ENCODE measurements at regions not wholly inside any gene's neighbourhood (a gene's known extent, or its start where the extent isn't known, plus 50 kb on each side); places are given as distances from the start of the nearest gene placed in this dataset.

DNA sequence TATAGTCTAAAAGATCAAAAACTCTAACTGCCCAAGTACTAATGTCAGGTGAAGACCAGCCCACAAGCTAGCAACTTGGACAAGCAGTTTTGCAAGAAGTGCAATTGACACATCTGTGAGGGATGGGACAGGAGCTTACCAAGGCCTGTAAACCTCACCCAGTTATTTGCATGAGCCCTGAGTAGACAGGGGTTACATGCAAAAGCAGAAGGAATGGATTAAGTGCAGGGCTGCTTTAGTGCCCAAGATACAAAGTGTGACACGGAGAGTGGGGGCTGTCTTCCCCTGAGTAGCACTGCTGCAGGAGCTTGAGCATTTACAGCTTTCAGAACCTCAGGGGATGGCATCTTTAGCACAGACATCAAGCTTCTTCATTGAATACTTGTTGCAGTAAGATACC, 286.7 kb downstream of the ELAVL2 start:
- Histone ChIP-seq H3K27ac (ENCODE audit: low read length) (no peak overlapping the region), H3K27me3 (ENCODE audit: control insufficient read depth, insufficient read depth) (no peaks in the 10 kb centered on the region), H3K4me1 (ENCODE audit: control insufficient read depth, insufficient read depth, low read length) (peaks cover 1% of the 10 kb centered on the region), H3K4me3 (ENCODE audit: low read length) (no peak overlapping the region), H3K9me3 (ENCODE audit: control insufficient read depth, low read length) (no peaks in the 10 kb centered on the region)
- ATAC-seq: no peak
- no peak for DNase-seq
- intact Hi-C loops (cut with DNase I): no loop called here
- WGBS: 78% methylated on average over 1 of the region's 1 CpG

DNA sequence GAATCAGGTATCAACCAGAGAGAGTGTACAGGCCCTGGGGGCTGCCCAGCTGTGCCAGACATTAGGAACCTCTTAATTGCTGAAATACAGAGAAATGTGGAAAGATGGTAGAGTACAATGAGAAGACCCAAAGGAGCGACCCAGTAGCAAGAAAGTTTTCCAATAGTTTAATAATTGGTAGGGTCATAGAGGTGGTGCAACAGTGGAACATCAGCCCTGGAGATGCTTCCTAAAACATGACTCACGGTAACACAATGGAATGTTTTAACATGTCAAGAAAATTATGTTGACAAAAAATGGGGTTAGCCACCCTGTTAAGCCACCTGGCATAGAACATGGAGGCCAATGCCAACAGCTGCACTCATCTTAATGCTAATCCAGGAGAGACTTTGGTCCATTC, 284.1 kb downstream of the ELAVL2 start:
- no peak overlapping the region for H3K27ac ChIP-seq (ENCODE audit: low read length)
- no peaks in the 10 kb centered on the region for H3K27me3 ChIP-seq (ENCODE audit: control insufficient read depth, insufficient read depth)
- peaks cover 1% of the 10 kb centered on the region for H3K4me1 ChIP-seq (ENCODE audit: control insufficient read depth, insufficient read depth, low read length)
- intact Hi-C loops (cut with DNase I): no loop called here
- ATAC-seq (no peak), DNase-seq (peak in 1 of 3 donors; percentile 39)
- 87% methylated on average over 2 of the region's 2 CpGs for WGBS
- no peak overlapping the region for H3K4me3 ChIP-seq (ENCODE audit: low read length)
- H3K9me3 ChIP-seq (ENCODE audit: control insufficient read depth, low read length): no peaks in the 10 kb centered on the region

DNA sequence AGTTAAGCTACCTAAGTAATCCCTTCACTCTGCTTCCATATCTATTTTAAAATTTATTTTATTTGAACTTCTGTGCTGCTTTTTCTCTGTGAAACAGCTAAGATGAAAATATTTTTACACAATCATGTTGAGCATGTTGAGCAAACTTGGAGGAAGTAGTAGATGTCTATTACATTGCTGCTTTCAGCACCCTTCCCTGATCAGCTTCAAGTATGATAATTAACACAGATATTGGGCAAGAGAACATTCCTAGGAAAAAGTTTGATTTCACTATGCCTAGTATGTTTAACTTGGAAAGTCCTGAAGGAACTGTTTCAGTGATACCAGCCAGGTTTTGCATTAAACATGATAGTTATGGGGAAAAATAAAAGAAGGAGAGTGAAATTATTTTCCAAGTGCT, 283.6 kb downstream of the ELAVL2 start:
- no peaks in the 10 kb centered on the region for H3K9me3 ChIP-seq (ENCODE audit: control insufficient read depth, low read length)
- intact Hi-C loops (cut with DNase I): no loop called here
- H3K27ac ChIP-seq (ENCODE audit: low read length): no peak overlapping the region
- ATAC-seq (peak; percentile 50 to 80), DNase-seq (no peak)
- H3K4me1 ChIP-seq (ENCODE audit: control insufficient read depth, insufficient read depth, low read length): no peaks in the 10 kb centered on the region
- no peaks in the 10 kb centered on the region for H3K27me3 ChIP-seq (ENCODE audit: control insufficient read depth, insufficient read depth)
- H3K4me3 ChIP-seq (ENCODE audit: low read length): no peak overlapping the region

DNA sequence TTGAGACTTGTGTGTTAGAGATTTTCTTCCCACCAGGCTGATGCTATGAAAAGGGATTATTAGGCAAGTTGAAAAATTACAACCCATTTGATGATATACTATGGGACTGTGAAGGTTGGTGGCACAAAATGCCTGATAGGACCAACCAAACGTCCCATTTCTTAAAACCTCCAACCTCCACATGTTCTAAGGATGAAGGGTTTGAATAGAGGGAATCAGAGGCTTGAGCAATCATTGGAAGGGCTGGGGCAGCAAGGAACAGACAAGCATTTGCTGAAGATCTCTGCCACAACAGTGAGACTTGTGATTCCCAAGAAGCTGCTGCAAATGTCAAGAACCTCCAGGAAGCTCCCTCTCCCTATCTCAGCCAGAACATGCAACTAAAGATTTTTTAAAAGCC, 283.1 kb downstream of the ELAVL2 start:
- 31% methylated on average over 1 of the region's 1 CpG for WGBS
- no peak overlapping the region for H3K27ac ChIP-seq (ENCODE audit: low read length)
- no peaks in the 10 kb centered on the region for H3K4me1 ChIP-seq (ENCODE audit: control insufficient read depth, insufficient read depth, low read length)
- peak in 1 of 2 donors; percentile 19 for ATAC-seq
- no peaks in the 10 kb centered on the region for H3K27me3 ChIP-seq (ENCODE audit: control insufficient read depth, insufficient read depth)
- DNase-seq: no peak
- intact Hi-C loops (cut with DNase I): no loop called here
- no peaks in the 10 kb centered on the region for H3K9me3 ChIP-seq (ENCODE audit: control insufficient read depth, low read length)
- no peak overlapping the region for H3K4me3 ChIP-seq (ENCODE audit: low read length)

DNA sequence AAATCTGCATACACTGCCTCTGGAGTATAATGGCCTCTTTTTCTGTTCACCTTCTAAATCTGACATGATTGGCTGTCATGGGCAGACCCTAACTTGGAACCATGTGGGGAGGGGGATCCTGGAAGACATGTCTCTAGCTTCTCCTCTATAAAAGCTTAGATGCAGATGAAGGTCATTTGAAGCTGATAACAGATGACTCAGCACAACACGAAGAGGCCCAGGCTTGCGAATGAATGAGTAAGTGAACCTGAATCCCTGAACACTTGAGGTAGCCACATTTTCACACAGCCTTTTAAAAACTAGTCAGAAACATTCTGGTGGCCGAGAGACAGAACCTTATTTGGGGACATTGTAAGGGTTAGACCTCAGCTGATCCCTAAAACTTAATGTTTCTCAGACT, 282.6 kb downstream of the ELAVL2 start:
- DNase-seq (no peak), ATAC-seq (no peak)
- 61% methylated on average over 3 of the region's 3 CpGs for WGBS

DNA sequence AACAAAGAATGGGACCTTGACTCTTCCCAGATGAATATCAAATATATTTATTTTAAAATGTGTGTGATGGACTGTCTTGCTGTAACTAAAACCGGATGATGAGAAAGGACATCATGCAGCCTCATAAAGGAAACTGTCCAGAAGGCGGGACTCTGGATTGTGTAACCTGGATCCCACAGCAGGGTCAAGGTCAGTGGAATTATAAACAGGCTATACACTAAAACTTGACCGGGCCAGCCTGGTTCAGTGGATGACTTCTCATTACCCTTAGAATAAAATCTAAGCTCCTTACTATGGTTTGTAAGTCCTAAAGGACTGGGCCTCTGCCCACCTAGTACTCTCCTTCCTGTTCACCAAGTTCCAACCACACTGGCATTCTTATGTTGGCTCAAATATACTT, 280.3 kb downstream of the ELAVL2 start:
- Histone ChIP-seq H3K27me3 (ENCODE audit: control insufficient read depth, insufficient read depth) (no peaks in the 10 kb centered on the region), H3K9me3 (ENCODE audit: control insufficient read depth, low read length) (no peaks in the 10 kb centered on the region), H3K27ac (ENCODE audit: low read length) (no peak overlapping the region), H3K4me1 (ENCODE audit: control insufficient read depth, insufficient read depth, low read length) (no peaks in the 10 kb centered on the region), H3K4me3 (ENCODE audit: low read length) (no peak overlapping the region)
- no peak for DNase-seq
- no peak for ATAC-seq
- intact Hi-C loops (cut with DNase I): no loop called here
- 89% methylated on average over 3 of the region's 3 CpGs for WGBS

More for the DNA sequence above, 282.6 kb downstream of the ELAVL2 start:
- no peak overlapping the region for H3K4me3 ChIP-seq (ENCODE audit: low read length)
- intact Hi-C loops (cut with DNase I): no loop called here
- H3K9me3 ChIP-seq (ENCODE audit: control insufficient read depth, low read length): no peaks in the 10 kb centered on the region
- H3K27ac ChIP-seq (ENCODE audit: low read length): no peak overlapping the region
- H3K27me3 ChIP-seq (ENCODE audit: control insufficient read depth, insufficient read depth): no peaks in the 10 kb centered on the region
- H3K4me1 ChIP-seq (ENCODE audit: control insufficient read depth, insufficient read depth, low read length): no peaks in the 10 kb centered on the region

DNA sequence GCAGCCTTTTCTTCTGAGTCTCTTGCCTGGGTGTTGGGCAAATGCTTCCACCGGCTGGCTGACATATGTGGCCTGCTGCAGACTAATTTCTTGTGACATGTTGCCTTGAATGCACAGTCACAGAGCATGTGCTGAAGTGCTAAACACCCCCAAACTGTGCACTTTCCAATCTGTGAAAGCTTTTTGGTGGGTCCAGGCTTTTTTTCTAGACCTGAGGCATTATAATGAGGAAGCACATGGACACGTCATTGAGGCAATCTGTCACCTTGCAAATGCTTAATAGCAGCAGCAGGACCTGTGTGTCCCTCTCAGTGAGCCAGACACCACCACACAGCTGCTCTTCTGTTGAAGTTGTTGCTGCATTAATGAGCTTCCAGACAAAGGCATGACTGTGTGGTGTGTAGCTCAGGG, 274.7 kb downstream of the ELAVL2 start:
- 87% methylated on average over 2 of the region's 2 CpGs for WGBS
- ATAC-seq (no peak), DNase-seq (no peak)
- Histone ChIP-seq H3K27ac (ENCODE audit: low read length) (no peak overlapping the region), H3K4me1 (ENCODE audit: control insufficient read depth, insufficient read depth, low read length) (no peaks in the 10 kb centered on the region), H3K4me3 (ENCODE audit: low read length) (no peak overlapping the region), H3K9me3 (ENCODE audit: control insufficient read depth, low read length) (no peaks in the 10 kb centered on the region), H3K27me3 (ENCODE audit: control insufficient read depth, insufficient read depth) (peaks cover 2% of the 10 kb centered on the region)
- intact Hi-C loops (cut with DNase I): no loop called here

DNA sequence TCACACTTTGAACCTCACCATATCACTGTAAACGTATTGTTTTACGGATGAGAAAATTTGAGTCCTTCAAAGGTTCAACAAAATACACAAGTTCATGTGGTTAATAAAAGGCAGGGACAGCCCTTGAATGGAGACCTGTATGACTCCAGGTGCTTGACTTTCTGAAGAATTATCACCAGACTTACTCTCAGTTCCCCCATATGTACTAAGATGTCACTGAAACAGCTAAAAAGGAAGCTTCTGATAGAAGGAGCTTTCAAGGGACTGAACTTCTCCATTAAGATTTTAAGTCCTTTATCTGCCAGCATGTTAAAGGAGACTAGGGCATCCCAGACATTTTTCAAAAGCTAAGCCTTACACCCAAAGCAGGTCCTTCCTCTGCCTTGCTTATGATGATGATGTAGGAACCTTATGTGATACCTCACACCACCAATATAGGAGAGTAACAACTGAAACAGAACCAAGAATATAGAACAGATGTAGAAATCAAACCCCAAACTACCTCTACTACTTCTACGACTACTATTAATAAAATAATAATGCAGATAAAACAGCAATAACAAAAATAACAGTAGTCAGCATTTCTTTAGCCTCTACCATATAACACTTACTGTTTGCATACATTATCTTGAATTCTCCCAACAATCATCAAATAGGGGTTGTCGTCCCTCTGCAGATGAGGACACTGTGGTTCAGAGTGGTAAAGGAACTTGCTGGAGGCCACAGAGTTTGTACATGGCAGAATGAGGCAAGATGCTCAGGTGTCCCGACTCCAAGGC, 273.9 kb downstream of the ELAVL2 start:
- ATAC-seq: no peak
- Histone ChIP-seq H3K4me1 (ENCODE audit: control insufficient read depth, insufficient read depth, low read length) (no peaks in the 10 kb centered on the region), H3K27ac (ENCODE audit: low read length) (no peak overlapping the region), H3K4me3 (ENCODE audit: low read length) (no peak overlapping the region), H3K9me3 (ENCODE audit: control insufficient read depth, low read length) (no peaks in the 10 kb centered on the region), H3K27me3 (ENCODE audit: control insufficient read depth, insufficient read depth) (peaks cover 2% of the 10 kb centered on the region)
- 88% methylated on average over 5 of the region's 5 CpGs for WGBS
- DNase-seq: no peak
- intact Hi-C loops (cut with DNase I): no loop called here

DNA sequence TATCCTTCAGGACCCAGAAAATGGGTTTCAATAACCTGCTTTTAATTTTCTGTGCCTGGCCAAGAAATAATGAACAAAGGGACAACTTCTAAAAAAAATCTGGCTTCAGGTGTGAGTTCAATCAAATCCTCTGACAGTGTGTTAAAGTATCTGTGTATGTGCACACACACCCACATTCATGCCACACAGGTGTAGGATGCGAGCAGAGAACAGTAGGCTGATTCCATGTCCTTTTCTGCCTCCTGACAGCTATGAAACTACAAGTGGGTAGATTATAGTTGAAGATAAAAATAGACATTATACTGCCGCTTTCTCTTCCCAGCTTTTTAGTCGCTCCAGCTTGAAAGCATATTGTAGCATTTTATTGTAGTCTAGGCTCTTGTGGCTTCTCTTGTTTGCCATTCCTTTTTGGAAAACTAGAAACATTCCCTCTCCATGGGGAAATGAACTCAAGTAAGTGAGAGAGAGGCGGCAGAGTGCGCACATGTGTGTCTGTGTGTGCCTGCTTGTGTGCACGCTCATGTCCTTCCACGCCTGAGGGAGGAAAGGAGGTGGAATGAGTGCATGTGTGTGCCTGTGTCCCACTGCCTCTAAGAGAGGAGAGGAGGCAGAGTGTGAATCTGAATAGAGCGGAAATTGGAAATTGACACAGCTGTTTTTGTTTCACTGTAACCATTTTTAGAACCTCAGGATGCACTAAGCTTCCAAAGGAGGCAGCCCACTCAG, 273.0 kb downstream of the ELAVL2 start:
- no peak for DNase-seq
- no peak for ATAC-seq
- Histone ChIP-seq H3K27ac (ENCODE audit: low read length) (no peak overlapping the region), H3K4me1 (ENCODE audit: control insufficient read depth, insufficient read depth, low read length) (no peaks in the 10 kb centered on the region), H3K9me3 (ENCODE audit: control insufficient read depth, low read length) (no peaks in the 10 kb centered on the region), H3K4me3 (ENCODE audit: low read length) (no peak overlapping the region), H3K27me3 (ENCODE audit: control insufficient read depth, insufficient read depth) (peaks cover 2% of the 10 kb centered on the region)
- WGBS: 87% methylated on average over 8 of the region's 8 CpGs
- intact Hi-C loops (cut with DNase I): no loop called here

DNA sequence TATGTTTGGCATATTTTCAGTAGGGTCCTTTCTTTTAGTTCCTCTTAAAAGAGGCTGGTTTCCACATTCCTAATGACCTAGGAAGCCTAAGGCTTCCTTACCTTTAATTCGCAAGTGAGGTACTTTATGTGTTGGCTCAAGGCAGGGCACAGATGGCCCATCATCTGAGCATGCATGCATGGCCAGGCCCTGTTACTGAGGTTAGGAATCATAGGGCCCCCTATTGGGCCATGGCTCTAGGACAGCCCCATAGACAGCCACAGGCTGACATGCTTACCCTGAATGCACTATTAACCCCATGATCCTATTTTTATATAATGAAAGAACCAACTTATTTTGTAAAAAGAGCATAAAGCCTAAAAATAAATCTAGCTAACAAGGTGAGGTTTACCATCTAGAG, 271.4 kb downstream of the ELAVL2 start:
- ATAC-seq (no peak), DNase-seq (no peak)
- intact Hi-C loops (cut with DNase I): no loop called here
- 89% methylated on average over 1 of the region's 1 CpG for WGBS
- no peaks in the 10 kb centered on the region for H3K9me3 ChIP-seq (ENCODE audit: control insufficient read depth, low read length)
- no peak overlapping the region for H3K27ac ChIP-seq (ENCODE audit: low read length)
- H3K4me3 ChIP-seq (ENCODE audit: low read length): no peak overlapping the region
- H3K4me1 ChIP-seq (ENCODE audit: control insufficient read depth, insufficient read depth, low read length): no peaks in the 10 kb centered on the region
- H3K27me3 ChIP-seq (ENCODE audit: control insufficient read depth, insufficient read depth): peaks cover 2% of the 10 kb centered on the region

DNA sequence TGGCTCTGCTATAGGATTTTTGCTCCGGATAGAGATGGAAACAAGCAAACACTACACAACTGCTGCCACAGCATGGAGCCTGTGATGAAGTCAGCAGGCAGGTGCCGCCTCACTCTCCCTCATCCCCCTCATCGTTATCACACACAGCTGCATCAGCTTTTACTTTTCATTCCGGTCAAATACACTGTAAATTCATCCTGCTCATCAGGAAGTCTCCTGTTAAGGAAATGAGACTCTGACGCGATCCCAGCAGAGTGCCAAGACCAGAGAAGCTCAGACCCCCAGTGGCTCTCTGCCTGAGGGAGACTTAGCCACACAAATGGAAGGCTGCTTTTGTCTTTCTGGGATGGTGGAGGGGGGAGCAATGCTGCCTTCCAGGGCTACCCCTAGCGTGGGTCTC, 270.2 kb downstream of the ELAVL2 start:
- Histone ChIP-seq H3K4me3 (ENCODE audit: low read length) (no peak overlapping the region), H3K27ac (ENCODE audit: low read length) (no peak overlapping the region), H3K4me1 (ENCODE audit: control insufficient read depth, insufficient read depth, low read length) (no peaks in the 10 kb centered on the region), H3K27me3 (ENCODE audit: control insufficient read depth, insufficient read depth) (peaks cover 2% of the 10 kb centered on the region), H3K9me3 (ENCODE audit: control insufficient read depth, low read length) (no peaks in the 10 kb centered on the region)
- ATAC-seq: no peak
- intact Hi-C loops (cut with DNase I): no loop called here
- 18% methylated on average over 7 of the region's 7 CpGs for WGBS
- no peak for DNase-seq
